Brain microvascular endothelial cell (primary cell): ENCODE measurements at regions not wholly inside any gene's neighbourhood (a gene's known extent, or its start where the extent isn't known, plus 50 kb on each side); places are given as distances from the start of the nearest gene placed in this dataset.

Experiments
- DNase-seq: peaks from one replicate; pipeline ENCODE4 v3.0.0-alpha.2; 2020
- H3K27ac ChIP-seq: fragments of 250-450 bp; sonication (Bioruptor Pico); 2 replicates; pipeline ENCODE4 v1.5.1; 2020; ENCODE audit warnings: mild to moderate bottlenecking, moderate library complexity
- H3K27me3 ChIP-seq: fragments of 250-450 bp; sonication (Bioruptor Pico); replicated peaks from 2 replicates; pipeline ENCODE4 v1.5.1; 2020; ENCODE audit warnings: mild to moderate bottlenecking
- H3K36me3 ChIP-seq: fragments of 250-450 bp; sonication (Bioruptor Pico); replicated peaks from 2 replicates; pipeline ENCODE4 v1.5.1; 2020; ENCODE audit warnings: mild to moderate bottlenecking
- H3K4me3 ChIP-seq: 2 replicates; pipeline ENCODE4 v1.5.1; 2011; ENCODE audit warnings: low read depth, mild to moderate bottlenecking, control low read depth, low read length, moderate library complexity
- CTCF ChIP-seq: IDR thresholded peaks from 2 replicates; pipeline ENCODE4 v1.5.1; 2011; ENCODE audit warnings: low read depth, mild to moderate bottlenecking, moderate library complexity, low read length, control low read depth, inconsistent platforms; ENCODE audit errors: missing control alignments
- in situ Hi-C: cut with HindIII; loops from 2 replicates; pipeline ENCODE4 v1.10.0; 2017; ENCODE audit warnings: low sequenced_read_pairs, low pct_ligation_motif_present

- in situ Hi-C loops, result no loop called here
- no peaks in the 10 kb centered on the region for H3K36me3 ChIP-seq
- no peak overlapping the region for H3K27ac ChIP-seq
Measured at GRCh38 chr2:81835321-81836000, 1530.9 kb upstream of the LRRTM1 start.

GRCh38 chr2:81786811-81787210 lies 1482.3 kb upstream of the LRRTM1 start:
- H3K27ac ChIP-seq, result no peak overlapping the region
- in situ Hi-C loops, result no loop called here
- no peak for TF ChIP-seq CTCF
- no peak overlapping the region for H3K4me3 ChIP-seq
- no peaks in the 10 kb centered on the region for H3K36me3 ChIP-seq
- no peak for DNase-seq
- H3K27me3 ChIP-seq, result no peaks in the 10 kb centered on the region

More at GRCh38 chr2:81835321-81836000, 1530.9 kb upstream of the LRRTM1 start:
- TF ChIP-seq CTCF, result no peak
- no peak for DNase-seq
- Histone ChIP-seq H3K27me3 (no peaks in the 10 kb centered on the region), H3K4me3 (no peak overlapping the region)

- Histone ChIP-seq H3K36me3 (no peaks in the 10 kb centered on the region), H3K4me3 (no peak overlapping the region), H3K27me3 (no peaks in the 10 kb centered on the region), H3K27ac (no peak overlapping the region)
- no peak for DNase-seq
- in situ Hi-C loops, result no loop called here
- no peak for TF ChIP-seq CTCF
Measured at GRCh38 chr2:81767187-81767912, 1462.8 kb upstream of the LRRTM1 start.

GRCh38 chr2:81747481-81748070 lies 1443.0 kb upstream of the LRRTM1 start:
- TF ChIP-seq CTCF, result no peak
- no peaks in the 10 kb centered on the region for H3K36me3 ChIP-seq
- no peak overlapping the region for H3K27ac ChIP-seq
- no peak for DNase-seq
- in situ Hi-C loops, result no loop called here
- no peak overlapping the region for H3K4me3 ChIP-seq
- no peaks in the 10 kb centered on the region for H3K27me3 ChIP-seq

- DNase-seq, result no peak
- in situ Hi-C loops, result no loop called here
- Histone ChIP-seq H3K4me3 (no peak overlapping the region), H3K36me3 (no peaks in the 10 kb centered on the region), H3K27ac (no peak overlapping the region), H3K27me3 (no peaks in the 10 kb centered on the region)
- no peak for TF ChIP-seq CTCF
Measured at GRCh38 chr2:81739966-81740365, 1435.4 kb upstream of the LRRTM1 start.
